ENCODE measurements at regions not wholly inside any gene's neighbourhood (a gene's known extent, or its start where the extent isn't known, plus 50 kb on each side); places are given as distances from the start of the nearest gene placed in this dataset.

- TF ChIP-seq CTCF (IDR thresholded peaks at IDR 0.05), result no peak
- no peak for TF ChIP-seq POLR2A (IDR thresholded peaks at IDR 0.05)
- TF ChIP-seq POLR2AphosphoS5 (IDR thresholded peaks at IDR 0.05), result no peak
Measured at GRCh38 chr4:23015821-23016220, 323.1 kb downstream of the GBA3 start.

All from prostate gland (tissue), 2 donors.